ENCODE measurements at regions not wholly inside any gene's neighbourhood (a gene's known extent, or its start where the extent isn't known, plus 50 kb on each side); places are given as distances from the start of the nearest gene placed in this dataset.
"Not testable (repeated sequence)": the region's sequence is repeated elsewhere in the genome, so short reads cannot be mapped to it uniquely, and the experiment has no call there.

DNA sequence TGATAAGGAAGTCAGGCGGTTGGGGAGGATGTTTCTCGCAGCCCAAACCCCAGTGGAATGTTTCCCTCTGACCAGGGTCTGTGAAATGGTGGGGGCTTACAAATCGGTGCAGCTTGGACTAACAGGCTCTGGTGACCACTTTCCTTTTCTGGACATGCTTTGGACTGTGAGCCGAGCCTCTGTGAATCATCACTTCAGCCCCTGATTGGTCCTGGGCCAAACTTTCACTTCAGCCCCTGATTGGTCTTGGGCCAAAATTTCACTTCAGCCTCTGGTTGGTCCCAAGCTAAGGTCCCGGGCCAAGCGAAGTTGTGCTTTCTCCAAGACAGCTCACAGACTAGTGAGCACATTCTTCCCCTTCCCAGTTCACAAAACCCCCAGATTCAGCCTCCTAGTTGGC is 223.7 kb upstream of the ANKRD20A1 start:
- H3K9me3 ChIP-seq; ATAC-seq; DNase-seq; H3K4me3 ChIP-seq; intact Hi-C loops (cut with DNase I, micrococcal nuclease); H3K36me3 ChIP-seq (ENCODE audit: low read depth); H3K4me1 ChIP-seq (ENCODE audit: low read depth): not testable (repeated sequence)

DNA sequence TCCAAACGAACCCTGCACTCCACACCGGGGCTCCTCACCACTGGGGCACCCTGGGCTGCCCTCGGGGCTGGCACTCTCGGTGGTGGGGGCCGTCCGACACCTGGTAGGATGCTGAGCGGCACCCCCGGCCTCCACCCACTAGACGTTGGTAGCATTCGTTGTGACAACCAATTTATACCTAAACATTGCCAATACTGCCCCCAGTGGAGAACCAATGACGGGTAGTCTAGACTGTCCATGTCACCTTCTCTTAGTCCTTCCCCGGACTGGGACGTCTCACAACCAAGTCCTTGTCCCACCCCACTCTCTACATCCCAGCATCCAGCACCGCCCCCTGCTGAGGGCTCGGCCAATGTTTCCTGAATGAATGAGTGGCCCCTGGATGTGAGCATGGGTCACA is 246.8 kb upstream of the ANKRD20A1 start:
- H3K4me3 ChIP-seq; intact Hi-C loops (cut with DNase I, micrococcal nuclease); H3K4me1 ChIP-seq (ENCODE audit: low read depth); H3K9me3 ChIP-seq; H3K36me3 ChIP-seq (ENCODE audit: low read depth): not testable (repeated sequence)
- DNase-seq (peak in 1 of 3 donors; percentile 56), ATAC-seq (peak; percentile 68)

- H3K4me1 ChIP-seq (ENCODE audit: low read depth); intact Hi-C loops (cut with DNase I, micrococcal nuclease); H3K4me3 ChIP-seq; ATAC-seq; H3K36me3 ChIP-seq (ENCODE audit: low read depth); H3K9me3 ChIP-seq: not testable (repeated sequence)
- DNase-seq: peak in 1 of 3 donors; percentile 43
Measured at GRCh38 chr9:67609872-67610271, 248.9 kb upstream of the ANKRD20A1 start.

- DNase-seq; H3K4me1 ChIP-seq (ENCODE audit: low read depth); intact Hi-C loops (cut with DNase I, micrococcal nuclease); H3K4me3 ChIP-seq; ATAC-seq; H3K9me3 ChIP-seq; H3K36me3 ChIP-seq (ENCODE audit: low read depth): not testable (repeated sequence)
Measured at GRCh38 chr9:67609435-67609834, 249.3 kb upstream of the ANKRD20A1 start.

- H3K4me1 ChIP-seq (ENCODE audit: low read depth); DNase-seq; H3K4me3 ChIP-seq; H3K9me3 ChIP-seq; H3K36me3 ChIP-seq (ENCODE audit: low read depth); intact Hi-C loops (cut with DNase I, micrococcal nuclease); ATAC-seq: not testable (repeated sequence)
Measured at GRCh38 chr9:67605113-67605512, 253.6 kb upstream of the ANKRD20A1 start.

DNA sequence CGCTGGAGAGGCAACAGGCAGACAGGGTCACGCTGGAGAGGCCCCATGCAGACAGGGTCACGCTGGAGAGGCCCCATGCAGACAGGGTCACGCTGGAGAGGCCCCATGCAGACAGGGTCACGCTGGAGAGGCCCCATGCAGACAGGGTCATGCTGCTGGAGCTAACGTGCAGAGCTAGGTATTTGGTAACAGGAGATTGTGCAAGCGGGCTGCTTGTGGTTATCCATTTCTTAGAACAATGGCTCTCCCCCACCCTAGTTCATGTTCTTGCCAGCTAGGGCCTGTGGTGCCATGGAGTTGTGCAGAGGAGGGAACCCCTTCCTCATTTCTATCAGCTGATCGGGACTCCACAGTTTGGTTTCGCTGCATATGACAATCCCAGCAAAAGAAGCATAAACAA is 255.1 kb upstream of the ANKRD20A1 start:
- intact Hi-C loops (cut with DNase I, micrococcal nuclease); H3K4me1 ChIP-seq (ENCODE audit: low read depth); H3K9me3 ChIP-seq; ATAC-seq; H3K4me3 ChIP-seq; H3K36me3 ChIP-seq (ENCODE audit: low read depth): not testable (repeated sequence)
- peak in 1 of 3 donors; percentile 41 for DNase-seq

GRCh38 chr9:67592424-67592823 is 266.3 kb upstream of the ANKRD20A1 start:
- H3K36me3 ChIP-seq (ENCODE audit: low read depth); H3K9me3 ChIP-seq; H3K4me1 ChIP-seq (ENCODE audit: low read depth); ATAC-seq; DNase-seq; H3K4me3 ChIP-seq; intact Hi-C loops (cut with DNase I, micrococcal nuclease): not testable (repeated sequence)

- ATAC-seq; H3K9me3 ChIP-seq; intact Hi-C loops (cut with DNase I, micrococcal nuclease); H3K4me3 ChIP-seq; DNase-seq; H3K36me3 ChIP-seq (ENCODE audit: low read depth); H3K4me1 ChIP-seq (ENCODE audit: low read depth): not testable (repeated sequence)
Measured at GRCh38 chr9:67555874-67556273, 302.9 kb upstream of the ANKRD20A1 start.

- H3K4me3 ChIP-seq; intact Hi-C loops (cut with DNase I, micrococcal nuclease); DNase-seq; ATAC-seq; H3K4me1 ChIP-seq (ENCODE audit: low read depth); H3K9me3 ChIP-seq; H3K36me3 ChIP-seq (ENCODE audit: low read depth): not testable (repeated sequence)
Measured at GRCh38 chr9:67550044-67550443, 308.7 kb upstream of the ANKRD20A1 start.

DNA sequence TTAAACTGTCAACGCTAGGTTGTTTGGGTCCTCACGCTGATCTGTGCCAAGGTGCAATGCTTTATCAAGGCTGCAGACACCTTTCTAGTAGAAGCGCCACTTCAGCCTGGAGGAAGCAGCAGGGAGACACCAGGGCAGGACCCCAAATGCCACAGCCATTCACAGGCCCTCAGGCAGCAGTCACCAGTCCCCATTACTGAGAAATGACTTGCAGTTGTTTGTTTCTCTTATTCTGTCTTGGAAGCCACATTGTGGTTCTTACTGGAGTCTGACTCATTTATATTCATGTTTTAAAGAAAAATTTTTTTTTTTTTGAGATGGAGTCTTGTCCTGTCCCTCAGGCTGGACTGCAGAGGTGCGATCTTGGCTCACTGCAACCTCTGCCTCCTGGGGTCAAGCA is 328.9 kb upstream of the ANKRD20A1 start:
- H3K36me3 ChIP-seq (ENCODE audit: low read depth); H3K4me1 ChIP-seq (ENCODE audit: low read depth); ATAC-seq; H3K9me3 ChIP-seq; intact Hi-C loops (cut with DNase I, micrococcal nuclease); H3K4me3 ChIP-seq; DNase-seq: not testable (repeated sequence)

DNA sequence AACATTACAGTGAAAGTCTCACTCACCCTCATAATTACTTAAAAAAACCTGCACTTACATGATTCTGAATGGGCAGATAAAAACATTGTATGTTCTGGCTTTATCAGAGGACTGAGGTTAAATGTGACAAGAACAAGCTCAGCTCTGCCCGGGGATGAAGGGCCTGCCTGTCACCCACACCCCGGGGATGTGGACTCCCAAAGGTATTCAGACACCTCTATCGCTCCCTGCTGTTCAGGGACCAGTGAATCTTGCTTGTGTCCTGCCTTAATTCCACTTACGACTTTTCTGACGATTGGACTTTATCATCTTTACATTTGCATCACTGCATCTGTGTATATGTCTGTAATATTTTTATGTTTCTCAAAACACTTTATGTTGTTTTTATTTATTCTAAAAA is 341.8 kb upstream of the ANKRD20A1 start:
- H3K4me3 ChIP-seq; H3K36me3 ChIP-seq (ENCODE audit: low read depth); ATAC-seq; H3K9me3 ChIP-seq; intact Hi-C loops (cut with DNase I, micrococcal nuclease); DNase-seq; H3K4me1 ChIP-seq (ENCODE audit: low read depth): not testable (repeated sequence)

DNA sequence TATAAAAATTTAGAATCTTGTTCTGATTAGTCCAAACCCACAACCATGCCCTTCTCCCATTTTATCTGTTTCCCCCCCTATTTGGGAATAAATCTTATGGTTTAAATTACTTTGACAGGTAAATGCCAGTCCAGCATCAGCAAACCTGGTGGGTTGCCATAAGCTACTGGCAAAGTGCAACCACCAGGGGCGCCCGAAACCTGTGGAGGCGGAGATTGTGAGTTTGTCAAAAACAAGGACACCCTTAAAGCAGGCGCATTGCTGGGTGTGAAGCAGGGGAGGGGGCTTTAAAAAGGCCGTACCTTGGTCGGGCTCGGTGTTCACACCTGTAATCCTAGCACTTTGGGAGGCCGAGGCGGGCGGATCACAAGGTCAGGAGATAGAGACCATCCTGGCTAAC is 344.1 kb upstream of the ANKRD20A1 start:
- H3K9me3 ChIP-seq; DNase-seq; ATAC-seq; H3K36me3 ChIP-seq (ENCODE audit: low read depth); H3K4me3 ChIP-seq; intact Hi-C loops (cut with DNase I, micrococcal nuclease); H3K4me1 ChIP-seq (ENCODE audit: low read depth): not testable (repeated sequence)

DNA sequence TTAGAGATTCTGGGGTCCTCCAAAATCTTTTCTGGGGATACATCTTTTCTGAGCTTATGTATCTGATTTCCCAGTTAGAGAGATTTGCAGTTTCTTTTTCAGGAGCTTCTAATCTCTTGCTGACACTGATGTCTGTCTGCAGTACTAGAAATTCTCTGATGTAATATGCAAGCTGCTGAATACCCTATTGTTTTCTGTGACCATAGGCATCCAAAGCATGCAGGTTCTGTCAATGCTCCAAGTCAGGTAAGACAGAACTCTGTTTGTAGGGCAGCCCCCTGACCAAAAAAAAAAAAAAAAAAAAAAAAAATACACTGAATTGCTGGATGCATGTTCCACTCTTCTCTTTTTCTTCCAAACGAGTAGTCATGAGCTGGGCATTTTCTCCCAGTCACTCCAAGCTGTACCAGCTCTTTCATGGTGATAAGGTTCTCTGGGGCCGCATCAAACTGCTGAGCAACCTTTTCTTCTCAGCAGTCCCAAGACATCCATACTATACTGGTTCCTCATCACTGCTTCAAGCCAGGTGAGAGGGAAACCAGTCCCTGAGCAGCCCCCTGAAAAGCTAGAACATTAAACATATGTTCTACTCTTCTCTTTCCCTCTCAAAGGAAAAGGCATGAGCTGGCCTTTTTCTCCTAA is 354.9 kb upstream of the ANKRD20A1 start:
- DNase-seq; ATAC-seq; intact Hi-C loops (cut with DNase I, micrococcal nuclease); H3K4me1 ChIP-seq (ENCODE audit: low read depth); H3K4me3 ChIP-seq; H3K9me3 ChIP-seq; H3K36me3 ChIP-seq (ENCODE audit: low read depth): not testable (repeated sequence)

- DNase-seq; H3K4me1 ChIP-seq (ENCODE audit: low read depth); H3K9me3 ChIP-seq; H3K4me3 ChIP-seq; H3K36me3 ChIP-seq (ENCODE audit: low read depth); intact Hi-C loops (cut with DNase I, micrococcal nuclease): not testable (repeated sequence)
- ATAC-seq: peak; percentile 82
Measured at GRCh38 chr9:67492028-67492427, 366.7 kb upstream of the ANKRD20A1 start.

GRCh38 chr9:67477465-67477864 is 381.3 kb upstream of the ANKRD20A1 start:
- ATAC-seq; H3K4me1 ChIP-seq (ENCODE audit: low read depth); DNase-seq; H3K4me3 ChIP-seq; H3K36me3 ChIP-seq (ENCODE audit: low read depth); intact Hi-C loops (cut with DNase I, micrococcal nuclease); H3K9me3 ChIP-seq: not testable (repeated sequence)

Measured in mucosa of descending colon (tissue), 3 donors.